Thoracic aorta (tissue), 2 donors: ENCODE measurements at regions not wholly inside any gene's neighbourhood (a gene's known extent, or its start where the extent isn't known, plus 50 kb on each side); places are given as distances from the start of the nearest gene placed in this dataset.

ENCODE experiments used
- ATAC-seq: fragments of 150-250 bp; one replicate; pipeline ENCODE4 v1.8.0; 2017; ENCODE audit warnings: low read depth; ENCODE audit not compliant: insufficient number of reproducible peaks, low FRiP score
- DNase-seq: peaks from one replicate; pipeline ENCODE4 v3.0.0-alpha.2; 2020; ENCODE audit warnings: low spot score
- H3K27ac ChIP-seq, 2 donors: fragments of 200-600 bp; sonication (generic); 1 replicate in 1 of 2; 2 replicates in 1 of 2; pipeline ENCODE4 v1.5.1; 2016; ENCODE audit warnings: mild to moderate bottlenecking in 2 of 2, moderate library complexity in 2 of 2
- H3K27me3 ChIP-seq: fragments of 200-600 bp; sonication (generic); replicated peaks from 2 replicates; pipeline ENCODE4 v1.6.0; 2016; ENCODE audit warnings: mild to moderate bottlenecking; ENCODE audit not compliant: insufficient read depth
- H3K36me3 ChIP-seq: fragments of 200-600 bp; sonication (generic); one replicate; pipeline ENCODE4 v1.5.1; 2016
- H3K4me1 ChIP-seq, 2 donors: fragments of 200-600 bp; sonication (generic); 1 replicate in 1 of 2; 2 replicates in 1 of 2; pipeline versions ENCODE4 v1.5.1 to v1.6.0; 2016; ENCODE audit warnings: low read depth in 2 of 2, mild to moderate bottlenecking in 1 of 2; ENCODE audit not compliant: control insufficient read depth in 1 of 2
- H3K4me3 ChIP-seq: fragments of 200-600 bp; sonication (generic); 2 replicates; pipeline ENCODE4 v1.5.1; 2016; ENCODE audit warnings: mild to moderate bottlenecking
- H3K9me3 ChIP-seq: fragments of 200-600 bp; sonication (generic); 2 replicates; pipeline ENCODE4 v1.5.1; 2016
- TF ChIP-seq, protein P1 (sequence below): fragments of 200-600 bp; sonication (generic); IDR thresholded peaks from one replicate; pipeline ENCODE4 v1.5.1; 2019; ENCODE audit warnings: antibody characterized with exemption

GRCh38 chr10:28160866-28161405, 141.9 kb downstream of the MPP7 start:
- Histone ChIP-seq H3K4me3 (no peak overlapping the region), H3K36me3 (no peaks in the 10 kb centered on the region), H3K4me1 (peaks cover 0 to 5% of the 10 kb centered on the region in 2 donors), H3K27ac (no peak overlapping the region), H3K9me3 (no peaks in the 10 kb centered on the region), H3K27me3 (no peaks in the 10 kb centered on the region)
- DNase-seq (no peak), ATAC-seq (no peak)
- TF ChIP-seq, protein P1, sequence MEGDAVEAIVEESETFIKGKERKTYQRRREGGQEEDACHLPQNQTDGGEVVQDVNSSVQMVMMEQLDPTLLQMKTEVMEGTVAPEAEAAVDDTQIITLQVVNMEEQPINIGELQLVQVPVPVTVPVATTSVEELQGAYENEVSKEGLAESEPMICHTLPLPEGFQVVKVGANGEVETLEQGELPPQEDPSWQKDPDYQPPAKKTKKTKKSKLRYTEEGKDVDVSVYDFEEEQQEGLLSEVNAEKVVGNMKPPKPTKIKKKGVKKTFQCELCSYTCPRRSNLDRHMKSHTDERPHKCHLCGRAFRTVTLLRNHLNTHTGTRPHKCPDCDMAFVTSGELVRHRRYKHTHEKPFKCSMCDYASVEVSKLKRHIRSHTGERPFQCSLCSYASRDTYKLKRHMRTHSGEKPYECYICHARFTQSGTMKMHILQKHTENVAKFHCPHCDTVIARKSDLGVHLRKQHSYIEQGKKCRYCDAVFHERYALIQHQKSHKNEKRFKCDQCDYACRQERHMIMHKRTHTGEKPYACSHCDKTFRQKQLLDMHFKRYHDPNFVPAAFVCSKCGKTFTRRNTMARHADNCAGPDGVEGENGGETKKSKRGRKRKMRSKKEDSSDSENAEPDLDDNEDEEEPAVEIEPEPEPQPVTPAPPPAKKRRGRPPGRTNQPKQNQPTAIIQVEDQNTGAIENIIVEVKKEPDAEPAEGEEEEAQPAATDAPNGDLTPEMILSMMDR, result no peak

GRCh38 chr10:28157379-28157778, 145.5 kb downstream of the MPP7 start:
- TF ChIP-seq, protein P1, result no peak
- no peak for ATAC-seq

GRCh38 chr10:28155726-28156125, 147.1 kb downstream of the MPP7 start:
- TF ChIP-seq, protein P1, result no peak
- Histone ChIP-seq H3K27me3 (no peaks in the 10 kb centered on the region), H3K4me3 (no peak overlapping the region), H3K36me3 (no peaks in the 10 kb centered on the region), H3K27ac (no peak overlapping the region), H3K4me1 (peaks cover 3 to 10% of the 10 kb centered on the region in 2 donors), H3K9me3 (no peaks in the 10 kb centered on the region)
- DNase-seq, result no peak
- ATAC-seq, result no peak

More at GRCh38 chr10:28157379-28157778, 145.5 kb downstream of the MPP7 start:
- no peaks in the 10 kb centered on the region for H3K36me3 ChIP-seq
- no peaks in the 10 kb centered on the region for H3K27me3 ChIP-seq
- no peak overlapping the region for H3K27ac ChIP-seq
- H3K4me1 ChIP-seq, result peaks cover 3 to 15% of the 10 kb centered on the region in 2 donors
- H3K9me3 ChIP-seq, result no peaks in the 10 kb centered on the region
- no peak overlapping the region for H3K4me3 ChIP-seq
- DNase-seq, result no peak

DNA sequence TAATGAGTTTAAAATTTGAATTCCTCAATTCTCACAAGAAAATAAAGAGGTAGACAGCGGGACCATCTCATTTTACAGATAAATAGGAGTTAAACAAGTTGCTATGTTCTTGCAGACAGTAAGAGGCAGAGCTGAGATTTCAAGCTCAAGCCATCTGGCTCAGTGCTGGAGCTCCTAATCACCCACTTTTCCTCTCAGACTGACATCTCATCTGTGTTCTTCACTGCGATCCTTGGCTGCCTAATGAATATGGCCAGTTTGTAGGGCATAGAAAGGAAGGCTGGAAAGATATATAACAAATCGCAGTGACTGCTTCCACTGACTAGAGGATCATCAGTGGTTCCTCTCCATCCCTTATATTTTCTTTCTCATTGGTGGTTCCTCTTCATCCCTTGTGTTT, 151.2 kb downstream of the MPP7 start:
- TF ChIP-seq, protein P1, result no peak
- ATAC-seq (no peak), DNase-seq (no peak)
- no peak overlapping the region for H3K27ac ChIP-seq
- H3K4me1 ChIP-seq, result peaks cover 3 to 10% of the 10 kb centered on the region in 2 donors
- H3K36me3 ChIP-seq, result no peaks in the 10 kb centered on the region
- no peaks in the 10 kb centered on the region for H3K9me3 ChIP-seq
- no peak overlapping the region for H3K4me3 ChIP-seq
- no peaks in the 10 kb centered on the region for H3K27me3 ChIP-seq

- TF ChIP-seq, protein P1, result no peak
- Histone ChIP-seq H3K27ac (no peak overlapping the region), H3K4me1 (peaks cover 3 to 10% of the 10 kb centered on the region in 2 donors), H3K27me3 (no peaks in the 10 kb centered on the region), H3K36me3 (no peaks in the 10 kb centered on the region), H3K4me3 (no peak overlapping the region), H3K9me3 (no peaks in the 10 kb centered on the region)
- DNase-seq, result no peak
- no peak for ATAC-seq
Observed at GRCh38 chr10:28149746-28150145, 150.9 kb upstream of the ODAD2 start.
